ENCODE measurements at regions not wholly inside any gene's neighbourhood (a gene's known extent, or its start where the extent isn't known, plus 50 kb on each side); places are given as distances from the start of the nearest gene placed in this dataset.

DNA sequence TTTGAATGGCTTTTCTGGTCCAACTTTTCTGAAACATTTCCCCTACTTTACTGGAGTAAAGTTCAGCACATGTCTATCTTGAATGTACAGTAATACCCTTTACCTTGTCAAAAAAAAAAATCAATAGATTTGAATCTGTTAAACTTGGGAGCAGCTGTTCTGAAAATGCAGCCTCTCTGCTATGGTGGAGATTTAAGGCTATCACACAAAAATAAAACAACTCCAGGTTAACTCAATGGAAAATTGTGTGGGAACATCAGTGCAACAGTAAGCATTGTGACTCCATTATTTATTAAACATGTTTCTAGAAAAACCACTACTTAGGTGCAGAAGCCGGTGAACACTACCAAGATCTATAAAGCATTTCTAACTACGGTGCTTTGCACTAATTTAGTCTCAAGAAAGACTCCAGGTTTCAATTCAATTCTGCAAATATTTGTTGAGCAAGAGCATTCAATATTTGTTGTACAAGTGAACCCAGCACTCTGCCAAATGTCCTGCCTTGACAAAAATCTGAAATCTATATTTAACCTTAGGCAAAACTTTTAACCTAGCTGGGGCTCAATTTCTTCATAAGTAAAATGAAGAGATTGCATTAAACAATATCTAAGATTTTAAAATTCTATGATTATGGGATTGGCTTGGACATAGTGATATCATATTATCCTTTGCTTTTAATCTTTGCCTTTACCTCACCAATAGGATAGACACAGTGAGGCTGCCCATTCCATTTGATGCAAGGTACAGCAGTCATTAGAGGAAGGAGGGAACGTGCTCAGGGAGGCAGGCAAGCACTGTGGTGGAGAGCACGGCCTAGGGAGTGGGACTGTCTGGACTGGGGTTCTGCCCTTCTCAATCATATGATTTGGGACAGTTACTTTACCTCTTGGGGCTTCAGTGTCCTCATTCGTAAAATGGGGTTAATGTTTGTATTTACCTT lies 155.2 kb downstream of the KITLG start:
- DNase-seq (ENCODE audit: low spot score) = no peak
- no peaks in the 10 kb centered on the region for H3K36me3 Mint-ChIP-seq
- H3K4me3 Mint-ChIP-seq = no peak overlapping the region
- no peaks in the 10 kb centered on the region for H3K4me1 Mint-ChIP-seq (ENCODE audit: low read depth in 2 of 2)
- ATAC-seq = no peak
- no peaks in the 10 kb centered on the region for H3K9me3 Mint-ChIP-seq
- no peaks in the 10 kb centered on the region for H3K27me3 Mint-ChIP-seq
- no peak overlapping the region for H3K27ac Mint-ChIP-seq

- no peak for DNase-seq (ENCODE audit: low spot score)
- Mint-ChIP-seq H3K4me1 (ENCODE audit: low read depth in 2 of 2) (no peaks in the 10 kb centered on the region), H3K4me3 (no peak overlapping the region), H3K27ac (no peak overlapping the region), H3K36me3 (no peaks in the 10 kb centered on the region), H3K9me3 (no peaks in the 10 kb centered on the region), H3K27me3 (no peaks in the 10 kb centered on the region)
- ATAC-seq = no peak
Measured at GRCh38 chr12:88428350-88428749, 151.9 kb downstream of the KITLG start.

DNA sequence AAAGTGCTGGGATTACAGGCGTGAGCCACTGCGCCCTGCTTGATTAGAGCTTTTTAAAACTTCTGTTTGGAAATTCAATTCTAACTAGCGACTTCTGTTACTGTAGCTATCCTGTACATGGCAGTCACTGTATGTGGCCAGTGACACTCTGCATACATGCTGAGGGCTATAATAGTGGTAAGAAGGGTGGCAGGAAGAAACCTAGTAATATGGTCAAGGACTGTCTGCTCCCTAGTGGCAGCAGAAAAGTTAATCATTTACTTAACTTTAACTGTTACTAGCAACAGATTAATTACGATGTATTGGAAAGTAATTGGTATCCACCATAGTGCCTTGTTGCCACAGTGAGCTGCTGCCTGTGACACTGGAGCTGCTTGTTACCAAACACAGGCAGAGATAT lies 149.0 kb downstream of the KITLG start:
- no peaks in the 10 kb centered on the region for H3K27me3 Mint-ChIP-seq
- H3K36me3 Mint-ChIP-seq = no peaks in the 10 kb centered on the region
- no peak for ATAC-seq
- H3K4me3 Mint-ChIP-seq = no peak overlapping the region
- peaks cover 5% of the 10 kb centered on the region for H3K9me3 Mint-ChIP-seq
- no peak for DNase-seq (ENCODE audit: low spot score)
- no peak overlapping the region for H3K27ac Mint-ChIP-seq
- H3K4me1 Mint-ChIP-seq (ENCODE audit: low read depth in 2 of 2) = no peaks in the 10 kb centered on the region

- H3K36me3 Mint-ChIP-seq = peaks cover 1% of the 10 kb centered on the region
- ATAC-seq (no peak), DNase-seq (ENCODE audit: low spot score) (no peak)
- H3K27ac Mint-ChIP-seq = no peak overlapping the region
- H3K9me3 Mint-ChIP-seq = peaks cover 7% of the 10 kb centered on the region
- no peaks in the 10 kb centered on the region for H3K4me1 Mint-ChIP-seq (ENCODE audit: low read depth in 2 of 2)
- H3K27me3 Mint-ChIP-seq = no peaks in the 10 kb centered on the region
- no peak overlapping the region for H3K4me3 Mint-ChIP-seq
Measured at GRCh38 chr12:88432531-88433490, 147.5 kb downstream of the KITLG start.

GRCh38 chr12:88433997-88434703 lies 146.1 kb downstream of the KITLG start:
- H3K9me3 Mint-ChIP-seq = peaks cover 10% of the 10 kb centered on the region
- H3K27me3 Mint-ChIP-seq = no peaks in the 10 kb centered on the region
- H3K4me1 Mint-ChIP-seq (ENCODE audit: low read depth in 2 of 2) = no peaks in the 10 kb centered on the region
- H3K36me3 Mint-ChIP-seq = peaks cover 9% of the 10 kb centered on the region
- DNase-seq (ENCODE audit: low spot score) (no peak), ATAC-seq (peak in 1 of 2 donors; percentile 48)
- no peak overlapping the region for H3K4me3 Mint-ChIP-seq
- H3K27ac Mint-ChIP-seq = no peak overlapping the region

DNA sequence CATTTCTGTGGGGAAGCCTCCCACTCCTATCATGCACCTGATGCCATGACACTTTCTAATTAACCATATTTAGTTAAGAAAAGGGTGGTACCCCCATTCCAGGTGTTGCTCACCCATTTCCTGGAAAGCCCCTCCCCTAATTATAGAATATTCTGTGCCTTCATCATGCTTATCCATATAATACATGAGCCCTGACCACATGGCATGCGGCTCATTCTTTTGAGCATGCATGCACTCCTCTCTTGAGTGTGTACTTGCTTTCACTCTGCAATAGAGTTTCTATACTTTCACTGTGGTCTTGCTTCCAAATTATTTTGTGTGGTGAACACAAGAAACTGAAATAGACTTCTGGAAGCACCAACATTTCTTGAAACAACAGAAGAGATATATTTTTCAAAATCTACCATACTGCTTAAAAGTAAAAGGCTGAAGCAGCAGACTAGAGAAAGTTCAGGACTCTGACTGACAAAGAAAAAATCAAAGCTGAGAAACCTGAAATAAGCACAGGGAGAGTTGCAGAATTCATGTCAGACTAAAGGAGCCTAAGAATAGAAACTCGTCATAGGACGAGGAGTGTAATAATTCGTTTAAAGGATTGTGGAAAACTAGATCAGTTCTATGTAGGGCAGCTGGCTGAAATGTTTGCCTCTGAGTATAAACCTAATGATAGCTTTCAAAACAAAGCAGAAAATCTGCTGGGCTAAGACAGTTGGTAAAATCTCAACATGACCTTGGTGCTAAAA lies 144.8 kb downstream of the KITLG start:
- no peak for ATAC-seq
- no peak for DNase-seq (ENCODE audit: low spot score)
- Mint-ChIP-seq H3K27me3 (no peaks in the 10 kb centered on the region), H3K27ac (no peak overlapping the region), H3K9me3 (peaks cover 16% of the 10 kb centered on the region), H3K36me3 (peaks cover 18% of the 10 kb centered on the region), H3K4me1 (ENCODE audit: low read depth in 2 of 2) (no peaks in the 10 kb centered on the region), H3K4me3 (no peak overlapping the region)

DNA sequence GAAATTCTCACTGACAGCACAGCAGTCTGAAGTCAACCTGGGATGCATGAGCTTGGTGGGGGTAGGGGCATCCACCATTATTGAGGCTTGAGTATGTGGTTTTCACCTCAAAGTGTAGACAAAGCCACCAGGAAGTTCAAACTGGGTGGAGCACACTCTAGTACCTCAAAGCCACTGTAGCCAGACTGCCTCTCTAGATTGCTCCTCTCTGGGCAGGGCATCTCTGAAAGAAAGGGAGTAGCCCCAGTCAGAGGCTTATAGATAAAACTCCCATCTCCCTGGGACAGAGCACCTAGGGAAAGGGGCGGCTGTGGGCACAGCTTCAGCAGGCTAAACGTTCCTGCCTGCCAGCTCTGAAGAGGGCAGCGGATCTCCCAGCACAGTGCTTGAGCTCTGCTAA lies 143.0 kb downstream of the KITLG start:
- no peak overlapping the region for H3K27ac Mint-ChIP-seq
- peaks cover 19% of the 10 kb centered on the region for H3K9me3 Mint-ChIP-seq
- DNase-seq (ENCODE audit: low spot score) (no peak), ATAC-seq (no peak)
- no peaks in the 10 kb centered on the region for H3K4me1 Mint-ChIP-seq (ENCODE audit: low read depth in 2 of 2)
- H3K27me3 Mint-ChIP-seq = no peaks in the 10 kb centered on the region
- H3K4me3 Mint-ChIP-seq = no peak overlapping the region
- H3K36me3 Mint-ChIP-seq = peaks cover 22% of the 10 kb centered on the region

Measured in natural killer cell treated with Interleukin-12 subunit alpha and Interleukin-12 subunit beta and Interleukin-15 and Interleukin-18, amount 100 ng/mL, for 72 hours (primary cell).